Chondrocyte (in vitro differentiated cells): ENCODE measurements at regions not wholly inside any gene's neighbourhood (a gene's known extent, or its start where the extent isn't known, plus 50 kb on each side); places are given as distances from the start of the nearest gene placed in this dataset.
"Not testable (repeated sequence)": the region's sequence is repeated elsewhere in the genome, so short reads cannot be mapped to it uniquely, and the experiment has no call there.

Experiments used
- DNase-seq: peaks from one replicate; pipeline ENCODE4 v3.0.0; 2021; ENCODE audit warnings: mixed read lengths, low spot score
- H3K27ac Mint-ChIP-seq: one replicate; pipeline ENCODE4 v1.8.0; 2021; ENCODE audit warnings: mild to moderate bottlenecking, moderate library complexity, mixed read lengths; ENCODE audit not compliant: unreplicated experiment
- H3K27me3 Mint-ChIP-seq: 2 replicates; pipeline ENCODE4 v1.8.0; 2021; ENCODE audit warnings: low read depth, mixed read lengths
- H3K36me3 Mint-ChIP-seq: 2 replicates; pipeline ENCODE4 v1.8.0; 2021; ENCODE audit warnings: low read depth, mixed read lengths
- H3K4me1 Mint-ChIP-seq: 2 replicates; pipeline ENCODE4 v1.8.0; 2021; ENCODE audit warnings: low read depth, mild to moderate bottlenecking, mixed read lengths
- H3K4me3 Mint-ChIP-seq: one replicate; pipeline ENCODE4 v1.8.0; 2021; ENCODE audit warnings: mild to moderate bottlenecking, moderate library complexity, mixed read lengths; ENCODE audit not compliant: unreplicated experiment
- H3K9me3 Mint-ChIP-seq: 2 replicates; pipeline ENCODE4 v1.8.0; 2021; ENCODE audit warnings: low read depth, mixed read lengths
- CTCF ChIP-seq: fragments of 200-600 bp; sonication (generic); IDR thresholded peaks from 2 replicates; pipeline ENCODE4 v1.5.0; 2021; ENCODE audit warnings: antibody characterized with exemption, mild to moderate bottlenecking, moderate library complexity

GRCh38 chr10:109809954-109810353, 113.4 kb downstream of the XPNPEP1 start:
- not testable (repeated sequence) for H3K27ac Mint-ChIP-seq, H3K27me3 Mint-ChIP-seq, H3K4me1 Mint-ChIP-seq, H3K36me3 Mint-ChIP-seq, H3K4me3 Mint-ChIP-seq, DNase-seq
- H3K9me3 Mint-ChIP-seq, result peaks cover 31% of the 10 kb centered on the region

DNA sequence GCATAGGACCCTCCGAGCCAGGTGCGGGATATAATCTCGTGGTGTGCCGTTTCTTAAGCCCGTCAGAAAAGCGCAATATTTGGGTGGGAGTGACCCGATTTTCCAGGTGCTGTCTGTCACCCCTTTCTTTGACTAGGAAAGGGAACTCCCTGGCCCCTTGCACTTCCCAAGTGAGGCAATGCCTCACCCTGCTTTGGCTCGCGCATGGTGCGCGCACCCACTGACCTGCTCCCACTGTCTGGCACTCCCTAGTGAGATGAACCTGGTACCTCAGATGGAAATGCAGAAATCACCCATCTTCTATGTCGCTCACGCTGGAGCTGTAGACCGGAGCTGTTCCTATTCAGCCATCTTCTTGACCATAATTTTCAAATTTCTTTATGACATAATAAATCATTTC, 122.1 kb downstream of the XPNPEP1 start:
- not testable (repeated sequence) for H3K4me1 Mint-ChIP-seq, H3K27me3 Mint-ChIP-seq, H3K36me3 Mint-ChIP-seq, H3K4me3 Mint-ChIP-seq, DNase-seq, H3K27ac Mint-ChIP-seq
- H3K9me3 Mint-ChIP-seq, result peaks cover 26% of the 10 kb centered on the region

DNA sequence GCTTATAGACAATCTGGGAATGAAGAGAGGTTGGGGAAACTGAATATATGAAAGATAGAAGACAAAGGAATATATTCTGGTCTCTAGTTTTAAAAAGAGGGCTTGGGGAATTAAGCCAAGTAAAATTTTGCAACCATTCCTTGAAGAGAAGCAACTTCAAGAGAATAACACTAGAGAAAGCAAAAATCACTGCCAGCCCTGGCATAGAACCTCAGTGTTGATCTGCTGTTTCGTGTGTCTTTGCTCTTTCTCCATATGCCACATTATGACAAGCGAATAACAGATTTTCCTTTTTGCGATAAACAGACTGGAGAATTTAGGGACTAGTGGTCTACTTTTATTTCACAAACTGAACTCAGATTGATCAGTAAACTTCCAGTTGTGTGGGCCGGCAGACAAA, 132.7 kb downstream of the XPNPEP1 start:
- no peak overlapping the region for H3K27ac Mint-ChIP-seq
- DNase-seq, result no peak
- no peak overlapping the region for H3K4me3 Mint-ChIP-seq
- H3K36me3 Mint-ChIP-seq, result no peaks in the 10 kb centered on the region
- H3K4me1 Mint-ChIP-seq, result no peaks in the 10 kb centered on the region
- no peak for TF ChIP-seq CTCF
- H3K9me3 Mint-ChIP-seq, result no peaks in the 10 kb centered on the region
- H3K27me3 Mint-ChIP-seq, result peaks cover 7% of the 10 kb centered on the region

GRCh38 chr10:109784236-109784635, 139.1 kb downstream of the XPNPEP1 start:
- no peaks in the 10 kb centered on the region for H3K9me3 Mint-ChIP-seq
- H3K27me3 Mint-ChIP-seq, result peaks cover 23% of the 10 kb centered on the region
- H3K27ac Mint-ChIP-seq, result no peak overlapping the region
- TF ChIP-seq CTCF, result no peak
- no peak overlapping the region for H3K4me3 Mint-ChIP-seq
- no peak for DNase-seq
- no peaks in the 10 kb centered on the region for H3K4me1 Mint-ChIP-seq
- no peaks in the 10 kb centered on the region for H3K36me3 Mint-ChIP-seq

GRCh38 chr10:109783286-109783685, 140.0 kb downstream of the XPNPEP1 start:
- Mint-ChIP-seq H3K4me1 (no peaks in the 10 kb centered on the region), H3K4me3 (no peak overlapping the region), H3K36me3 (no peaks in the 10 kb centered on the region), H3K9me3 (no peaks in the 10 kb centered on the region), H3K27ac (no peak overlapping the region), H3K27me3 (peaks cover 24% of the 10 kb centered on the region)
- no peak for TF ChIP-seq CTCF
- DNase-seq, result no peak

DNA sequence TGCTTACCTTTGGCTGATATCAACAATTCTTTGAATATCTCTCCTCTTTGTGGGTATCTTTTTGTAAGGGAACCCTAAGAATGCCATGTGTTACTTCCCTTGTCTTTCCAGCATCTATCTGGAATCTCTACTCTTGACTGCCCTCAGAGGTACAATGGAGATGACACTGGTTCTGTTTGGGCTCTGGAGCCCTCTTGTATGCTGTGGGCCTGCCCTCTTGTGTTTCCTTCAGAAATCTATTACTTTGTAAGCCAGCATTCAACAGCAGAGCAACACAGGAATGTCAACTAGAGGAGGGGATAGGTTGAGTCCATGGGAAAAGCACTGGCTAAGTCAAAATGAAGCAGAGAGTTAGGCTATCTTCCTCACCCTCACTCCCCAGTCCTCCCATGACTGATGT, 142.3 kb downstream of the XPNPEP1 start:
- Mint-ChIP-seq H3K27ac (no peak overlapping the region), H3K4me1 (no peaks in the 10 kb centered on the region), H3K36me3 (no peaks in the 10 kb centered on the region), H3K4me3 (no peak overlapping the region), H3K27me3 (peaks cover 24% of the 10 kb centered on the region), H3K9me3 (no peaks in the 10 kb centered on the region)
- DNase-seq, result no peak
- TF ChIP-seq CTCF, result no peak
